GM21619 (cell line): ENCODE measurements at regions not wholly inside any gene's neighbourhood (a gene's known extent, or its start where the extent isn't known, plus 50 kb on each side); places are given as distances from the start of the nearest gene placed in this dataset.
"Not testable (repeated sequence)": the region's sequence is repeated elsewhere in the genome, so short reads cannot be mapped to it uniquely, and the experiment has no call there.

ENCODE experiments used
- ATAC-seq: cut with Tn5 transposase; IDR thresholded peaks from one replicate; pipeline ENCODE4 v1.9.1; 2021; ENCODE audit not compliant: unreplicated experiment

DNA sequence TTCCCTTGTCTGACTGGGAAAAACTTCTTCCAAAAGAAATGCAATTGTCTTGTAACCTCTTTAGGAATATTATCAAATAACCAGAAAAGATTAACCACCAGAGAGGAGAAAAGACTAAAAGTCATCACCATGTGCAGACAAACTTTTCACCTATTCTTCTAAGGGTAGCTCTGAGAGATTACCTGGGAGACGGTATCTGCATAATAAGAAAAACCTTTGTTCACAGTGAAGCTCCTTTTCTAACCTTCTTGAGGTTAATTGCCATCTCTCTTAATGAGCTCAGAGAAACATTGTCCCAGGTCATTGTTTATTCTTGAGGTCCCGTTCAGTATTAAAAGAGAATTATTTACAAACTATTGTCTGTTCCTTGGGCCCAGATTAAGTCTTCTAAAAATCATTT, 1091.2 kb upstream of the LRRTM1 start:
- no peak for ATAC-seq

DNA sequence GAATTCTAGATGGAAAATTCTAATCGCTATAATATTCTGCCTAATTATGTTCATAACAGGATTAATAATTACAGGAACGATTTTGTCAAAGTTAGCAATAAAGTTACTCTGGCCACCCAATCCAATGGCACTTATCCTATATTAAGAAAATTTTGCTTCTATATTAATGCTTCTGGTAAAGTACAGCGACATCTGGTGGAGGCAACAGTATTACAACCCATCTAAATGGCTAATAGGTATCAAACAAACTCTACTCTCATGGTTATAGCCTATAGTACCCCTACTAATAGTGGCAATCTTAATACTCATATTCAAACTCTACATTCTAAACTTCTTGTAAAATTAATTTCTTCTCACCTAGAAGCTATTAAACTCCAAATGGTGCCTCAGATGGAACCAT, 1084.7 kb upstream of the LRRTM1 start:
- ATAC-seq, result no peak

DNA sequence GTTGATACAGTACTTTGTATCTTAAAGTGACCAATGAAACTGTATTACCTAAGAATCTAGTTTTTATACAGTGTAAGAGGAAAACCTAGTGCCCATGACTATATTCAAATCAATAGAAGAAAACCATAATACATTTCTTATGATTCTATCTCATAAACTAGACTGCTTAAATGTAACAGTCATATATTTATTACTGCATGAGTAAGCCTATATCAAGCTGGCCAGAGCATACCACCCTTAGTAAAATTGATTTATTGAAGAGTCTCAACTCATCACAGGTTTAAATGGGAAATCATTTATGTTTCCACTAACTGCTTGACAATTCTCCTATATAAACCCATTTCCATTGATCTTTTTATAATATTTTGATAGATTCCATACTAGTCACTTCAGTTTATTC, 1059.2 kb upstream of the LRRTM1 start:
- no peak for ATAC-seq

DNA sequence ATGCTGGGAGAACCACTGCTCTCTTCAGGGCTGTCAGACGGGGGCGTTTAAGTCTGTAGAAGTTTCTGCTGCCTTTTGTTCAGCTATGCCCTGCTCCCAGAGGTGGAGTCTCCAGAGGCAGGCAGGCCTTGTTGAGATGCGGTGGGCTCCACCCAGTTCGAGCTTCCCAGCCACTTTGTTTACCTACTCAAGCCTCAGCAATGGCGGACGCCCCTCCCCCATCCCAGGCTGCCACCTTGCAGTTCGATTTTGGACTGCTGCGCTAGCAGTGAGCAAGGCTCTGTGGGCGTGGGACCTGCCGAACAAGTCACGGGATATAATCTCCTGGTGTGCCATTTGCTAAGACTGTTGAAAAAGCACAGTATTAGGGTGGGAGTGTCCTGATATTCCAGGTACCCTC, 1057.9 kb upstream of the LRRTM1 start:
- not testable (repeated sequence) for ATAC-seq

DNA sequence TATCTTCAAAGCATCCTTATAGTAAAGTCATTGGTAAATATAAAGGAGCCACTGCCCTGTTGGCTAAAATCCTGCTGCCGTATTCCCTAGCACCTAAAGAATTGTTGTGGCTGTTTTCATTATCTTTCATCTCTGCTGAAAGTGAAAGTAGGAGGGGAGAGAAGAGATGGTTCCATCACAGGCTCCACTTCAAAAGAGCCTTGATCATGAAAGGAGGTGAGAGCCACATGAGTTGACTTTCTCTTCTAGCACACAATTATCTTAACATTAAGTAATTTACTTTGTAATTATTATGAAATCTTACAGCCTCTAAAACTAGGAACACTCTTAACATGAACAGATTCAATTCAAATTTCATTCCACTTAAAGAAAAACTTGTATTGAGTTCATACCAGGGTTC, 1050.9 kb upstream of the LRRTM1 start:
- ATAC-seq, result no peak

- ATAC-seq, result no peak
These were observed 1029.5 kb upstream of the LRRTM1 start for GRCh38 chr2:81334046-81334445.

GRCh38 chr2:81328968-81329367, 1024.4 kb upstream of the LRRTM1 start:
- no peak for ATAC-seq

GRCh38 chr2:81327911-81328310, 1023.4 kb upstream of the LRRTM1 start:
- no peak for ATAC-seq

- no peak for ATAC-seq
These were observed 1019.5 kb upstream of the LRRTM1 start for GRCh38 chr2:81324046-81324445.

- no peak for ATAC-seq
These were observed 999.7 kb upstream of the LRRTM1 start for GRCh38 chr2:81304154-81304830.

DNA sequence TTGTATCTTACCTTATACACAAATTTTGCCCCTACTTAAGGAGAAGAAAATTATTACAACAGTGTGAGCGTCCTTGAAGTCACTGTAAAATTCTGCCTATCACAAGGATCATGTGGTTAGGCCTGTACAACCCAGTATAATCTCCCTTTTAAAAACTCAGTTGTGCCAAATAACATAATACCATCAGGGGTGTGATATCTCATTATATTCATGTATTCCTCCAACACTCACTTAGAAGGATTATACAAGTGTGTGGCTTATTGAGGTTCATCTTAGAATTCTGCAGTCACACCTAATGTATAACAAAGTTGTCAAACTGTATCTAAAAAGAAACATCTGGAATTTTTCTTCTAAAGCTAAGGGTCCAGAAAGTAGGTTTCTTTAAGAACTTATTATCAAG, 998.8 kb upstream of the LRRTM1 start:
- ATAC-seq, result no peak

DNA sequence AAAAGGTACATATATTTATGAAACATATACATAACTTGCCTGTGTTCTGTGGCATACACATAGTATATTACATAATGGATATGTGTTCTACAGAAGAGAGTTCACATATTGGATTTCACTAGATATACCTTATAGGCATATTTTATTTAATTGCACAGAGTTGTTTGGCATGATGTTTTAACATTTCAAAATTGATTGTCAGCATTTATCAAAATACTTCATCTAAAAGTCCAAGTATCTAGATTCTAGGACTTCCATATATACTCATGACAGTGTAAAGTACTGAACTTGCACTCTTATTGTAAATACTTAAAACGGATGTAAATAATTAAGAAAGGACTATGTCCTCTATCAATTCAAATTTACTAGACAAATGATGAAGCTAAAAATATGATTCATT, 995.3 kb upstream of the LRRTM1 start:
- no peak for ATAC-seq

- no peak for ATAC-seq
These were observed 986.3 kb upstream of the LRRTM1 start for GRCh38 chr2:81290846-81291245.

DNA sequence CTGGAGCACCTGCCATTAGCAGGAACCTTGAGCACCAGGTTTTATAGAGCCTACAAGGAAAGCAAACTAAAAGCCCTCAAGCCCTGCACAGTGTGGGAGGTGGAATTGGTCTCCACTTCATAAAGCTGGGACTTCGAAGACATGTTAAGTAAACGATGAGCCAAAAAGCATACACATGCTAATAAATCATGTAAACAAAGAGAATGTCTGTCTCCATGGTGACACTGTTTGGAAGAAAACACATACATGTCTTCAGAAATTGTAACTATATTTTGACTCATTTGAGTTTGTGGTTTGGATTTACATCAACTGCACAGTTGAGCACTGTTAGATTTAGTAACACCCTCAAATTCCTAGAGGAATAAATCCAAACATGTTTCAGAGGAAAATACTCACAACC, 978.5 kb upstream of the LRRTM1 start:
- no peak for ATAC-seq

GRCh38 chr2:81282151-81282769, 977.7 kb upstream of the LRRTM1 start:
- no peak for ATAC-seq

DNA sequence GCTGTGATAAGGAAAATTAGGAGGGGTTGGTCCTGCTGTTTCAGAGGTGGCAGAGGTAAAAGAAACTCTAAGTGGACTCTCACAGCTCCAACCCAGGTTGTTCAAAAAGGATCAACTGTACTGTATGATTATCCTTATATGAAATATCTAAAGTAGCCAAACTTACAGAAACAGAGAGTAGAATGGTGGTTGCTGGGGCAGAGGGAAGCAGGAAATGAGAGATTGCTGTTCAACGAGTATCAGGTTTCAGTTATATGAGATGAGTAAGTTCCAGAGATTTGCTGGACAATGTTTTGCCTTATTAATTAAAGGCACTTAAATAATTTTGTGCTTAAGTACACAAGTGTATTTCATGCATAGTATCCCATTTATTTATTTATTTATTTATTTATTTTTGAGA, 972.0 kb upstream of the LRRTM1 start:
- ATAC-seq, result no peak

DNA sequence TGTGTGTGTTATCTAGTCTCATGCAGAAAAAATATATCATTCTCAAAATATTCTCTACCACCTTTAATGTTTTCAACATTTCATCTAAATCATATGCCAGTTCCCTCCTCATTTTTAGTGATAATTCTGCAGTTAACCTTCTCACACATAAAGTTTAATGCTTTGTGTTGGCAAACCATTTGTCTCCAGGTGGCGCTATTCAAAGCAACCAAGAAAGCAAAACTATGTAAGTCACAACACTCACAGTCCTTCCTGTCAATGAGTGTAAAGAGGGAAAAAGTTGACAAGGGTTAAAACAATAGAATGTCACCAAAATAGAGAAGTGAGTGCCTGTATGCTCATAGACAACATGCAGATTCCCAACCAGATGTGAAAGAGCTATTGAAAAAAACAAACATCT, 961.6 kb upstream of the LRRTM1 start:
- ATAC-seq, result no peak

- no peak for ATAC-seq
These were observed 959.4 kb upstream of the LRRTM1 start for GRCh38 chr2:81263989-81264388.

DNA sequence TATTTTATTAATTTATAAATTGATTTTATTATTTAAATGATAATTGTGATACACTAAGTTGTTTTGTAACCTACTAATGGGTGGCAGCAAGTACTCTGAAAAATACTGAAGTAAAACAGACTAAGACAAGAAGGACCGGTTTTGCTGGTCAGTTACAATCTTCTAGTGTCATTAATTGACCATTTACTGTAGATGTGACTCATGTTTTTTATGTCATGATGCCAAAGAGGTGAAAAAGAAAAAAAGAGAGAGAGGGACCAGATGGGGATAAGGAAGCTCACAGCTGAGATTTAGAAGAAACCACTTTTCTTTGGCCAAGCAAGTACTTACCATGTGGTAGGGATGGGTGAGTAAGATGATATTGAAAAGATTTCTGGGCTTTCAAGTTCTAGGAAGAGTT, 955.8 kb upstream of the LRRTM1 start:
- ATAC-seq, result no peak

DNA sequence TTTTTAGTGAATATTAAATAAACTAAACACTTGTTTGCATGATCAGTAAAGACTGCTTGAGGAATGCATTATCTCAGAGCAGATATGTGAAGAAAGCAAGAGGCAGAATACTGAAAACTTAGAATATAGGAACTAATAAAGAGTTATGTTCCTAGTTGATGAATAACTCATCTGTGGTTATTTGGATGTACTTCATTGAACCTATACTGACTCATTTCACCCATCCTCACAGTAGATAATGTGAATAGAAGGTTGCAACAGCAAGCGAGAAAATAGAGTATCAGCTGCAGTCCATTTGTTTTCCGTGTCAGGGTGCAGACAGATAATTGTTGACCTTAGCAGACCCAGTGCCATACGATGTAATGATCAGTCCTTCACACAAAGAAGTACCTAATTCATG, 945.7 kb upstream of the LRRTM1 start:
- no peak for ATAC-seq

GRCh38 chr2:81249152-81249551, 944.6 kb upstream of the LRRTM1 start:
- no peak for ATAC-seq

DNA sequence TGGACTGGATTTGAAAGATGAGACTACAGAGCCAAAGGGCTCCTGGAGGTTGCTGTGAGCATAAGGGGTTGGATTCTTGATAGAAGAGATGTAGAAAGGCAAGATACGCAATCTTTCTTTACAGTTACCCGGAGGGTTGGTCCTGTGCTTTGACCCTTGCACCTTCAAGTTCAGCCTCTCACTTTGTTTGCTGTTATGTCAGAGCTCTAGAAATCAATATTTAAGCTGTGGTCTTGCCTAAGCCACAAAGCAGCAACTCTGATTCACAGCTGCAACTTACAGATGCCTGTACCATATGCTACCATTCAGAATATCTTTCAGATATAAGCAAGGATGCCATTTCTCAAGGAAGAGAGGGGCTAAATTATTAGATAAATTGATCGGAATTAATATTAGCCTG, 943.1 kb upstream of the LRRTM1 start:
- ATAC-seq, result no peak

GRCh38 chr2:81242501-81242900, 937.9 kb upstream of the LRRTM1 start:
- ATAC-seq, result no peak
